Uterus (tissue), 2 donors: ENCODE measurements at regions not wholly inside any gene's neighbourhood (a gene's known extent, or its start where the extent isn't known, plus 50 kb on each side); places are given as distances from the start of the nearest gene placed in this dataset.
"Not testable (repeated sequence)": the region's sequence is repeated elsewhere in the genome, so short reads cannot be mapped to it uniquely, and the experiment has no call there.

Experiments used
- POLR2A ChIP-seq, 2 donors: fragments of 450-650 bp; IDR thresholded peaks; one replicate each; pipeline ENCODE4 v1.6.1; 2016; ENCODE audit warnings: antibody characterized with exemption in 2 of 2, mild to moderate bottlenecking in 1 of 2, moderate library complexity in 1 of 2
- TF ChIP-seq, protein P1 (sequence below), 4 experiments: fragments of 200-600 bp in 2 of 4; fragments of 450-650 bp in 2 of 4; sonication (generic) in 2 of 4; IDR thresholded peaks; one replicate each; pipeline ENCODE4 v1.5.1; 2016 to 2019; ENCODE audit warnings: antibody characterized with exemption in 4 of 4, mild to moderate bottlenecking in 2 of 4, moderate library complexity in 1 of 4

GRCh38 chr21:6020953-6021716 lies 4500.2 kb upstream of the TPTE start:
- TF ChIP-seq, protein P1, sequence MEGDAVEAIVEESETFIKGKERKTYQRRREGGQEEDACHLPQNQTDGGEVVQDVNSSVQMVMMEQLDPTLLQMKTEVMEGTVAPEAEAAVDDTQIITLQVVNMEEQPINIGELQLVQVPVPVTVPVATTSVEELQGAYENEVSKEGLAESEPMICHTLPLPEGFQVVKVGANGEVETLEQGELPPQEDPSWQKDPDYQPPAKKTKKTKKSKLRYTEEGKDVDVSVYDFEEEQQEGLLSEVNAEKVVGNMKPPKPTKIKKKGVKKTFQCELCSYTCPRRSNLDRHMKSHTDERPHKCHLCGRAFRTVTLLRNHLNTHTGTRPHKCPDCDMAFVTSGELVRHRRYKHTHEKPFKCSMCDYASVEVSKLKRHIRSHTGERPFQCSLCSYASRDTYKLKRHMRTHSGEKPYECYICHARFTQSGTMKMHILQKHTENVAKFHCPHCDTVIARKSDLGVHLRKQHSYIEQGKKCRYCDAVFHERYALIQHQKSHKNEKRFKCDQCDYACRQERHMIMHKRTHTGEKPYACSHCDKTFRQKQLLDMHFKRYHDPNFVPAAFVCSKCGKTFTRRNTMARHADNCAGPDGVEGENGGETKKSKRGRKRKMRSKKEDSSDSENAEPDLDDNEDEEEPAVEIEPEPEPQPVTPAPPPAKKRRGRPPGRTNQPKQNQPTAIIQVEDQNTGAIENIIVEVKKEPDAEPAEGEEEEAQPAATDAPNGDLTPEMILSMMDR (IDR thresholded peaks at IDR 0.05) = not testable (repeated sequence)
- not testable (repeated sequence) for TF ChIP-seq POLR2A (IDR thresholded peaks at IDR 0.05)
